Activated naive CD8-positive, alpha-beta T cell treated with anti-CD3 and anti-CD28 coated beads, Interleukin-2, amount 10 ng/mL, durations not matched to agents 7 days and 5 days (primary cell): ENCODE measurements at regions not wholly inside any gene's neighbourhood (a gene's known extent, or its start where the extent isn't known, plus 50 kb on each side); places are given as distances from the start of the nearest gene placed in this dataset.
"Not testable (repeated sequence)": the region's sequence is repeated elsewhere in the genome, so short reads cannot be mapped to it uniquely, and the experiment has no call there.

Experiments
- ATAC-seq: fragments of 150-1000 bp; cut with Tn5 transposase; one replicate; pipeline ENCODE4 v1.10.0; 2021; ENCODE audit warnings: low read depth, moderate library complexity
- POLR2A ChIA-PET: fragments of 350-600 bp; sonication (Branson Sonifier 250); formaldehyde crosslinking; loops from one replicate; lab custom pipeline; 2021; ENCODE audit warnings: antibody characterized with exemption; lab: Charles Lee
- DNase-seq: peaks from one replicate; pipeline ENCODE4 v3.0.0; 2021
- H3K27ac Mint-ChIP-seq: one replicate; pipeline ENCODE4 v1.8.0; 2022; ENCODE audit warnings: mild to moderate bottlenecking, mixed read lengths
- H3K27me3 Mint-ChIP-seq: one replicate; pipeline ENCODE4 v1.8.0; 2022; ENCODE audit warnings: mild to moderate bottlenecking, moderate library complexity, mixed read lengths
- H3K36me3 Mint-ChIP-seq: one replicate; pipeline ENCODE4 v1.8.0; 2021; ENCODE audit warnings: mild to moderate bottlenecking, mixed read lengths
- H3K4me1 Mint-ChIP-seq: one replicate; pipeline ENCODE4 v1.8.0; 2021; ENCODE audit warnings: mixed read lengths
- H3K4me3 Mint-ChIP-seq: one replicate; pipeline ENCODE4 v1.8.0; 2022; ENCODE audit warnings: mild to moderate bottlenecking, moderate library complexity, mixed read lengths
- H3K9me3 Mint-ChIP-seq: one replicate; pipeline ENCODE4 v1.8.0; 2021; ENCODE audit warnings: mixed read lengths

- Mint-ChIP-seq H3K27me3 (no peaks in the 10 kb centered on the region), H3K4me3 (no peak overlapping the region), H3K27ac (no peak overlapping the region), H3K9me3 (no peaks in the 10 kb centered on the region), H3K36me3 (no peaks in the 10 kb centered on the region), H3K4me1 (no peaks in the 10 kb centered on the region)
- POLR2A ChIA-PET = no interaction called here
- DNase-seq = no peak
- ATAC-seq = no peak
These were observed 884.2 kb downstream of the DIAPH3 start for GRCh38 chr13:59279576-59279975.

GRCh38 chr13:59280297-59280696, 883.4 kb downstream of the DIAPH3 start:
- H3K9me3 Mint-ChIP-seq = no peaks in the 10 kb centered on the region
- POLR2A ChIA-PET = no interaction called here
- no peak overlapping the region for H3K27ac Mint-ChIP-seq
- H3K4me3 Mint-ChIP-seq = no peak overlapping the region
- H3K27me3 Mint-ChIP-seq = no peaks in the 10 kb centered on the region
- no peak for ATAC-seq
- no peaks in the 10 kb centered on the region for H3K36me3 Mint-ChIP-seq
- no peak for DNase-seq
- no peaks in the 10 kb centered on the region for H3K4me1 Mint-ChIP-seq

GRCh38 chr13:59281453-59281852, 882.3 kb downstream of the DIAPH3 start:
- H3K27me3 Mint-ChIP-seq = no peaks in the 10 kb centered on the region
- no peaks in the 10 kb centered on the region for H3K36me3 Mint-ChIP-seq
- no peaks in the 10 kb centered on the region for H3K9me3 Mint-ChIP-seq
- no peak for DNase-seq
- POLR2A ChIA-PET = no interaction called here
- no peak overlapping the region for H3K27ac Mint-ChIP-seq
- ATAC-seq = no peak
- H3K4me3 Mint-ChIP-seq = no peak overlapping the region
- no peaks in the 10 kb centered on the region for H3K4me1 Mint-ChIP-seq

GRCh38 chr13:59292240-59292639, 871.5 kb downstream of the DIAPH3 start:
- H3K9me3 Mint-ChIP-seq, H3K4me1 Mint-ChIP-seq, H3K4me3 Mint-ChIP-seq, H3K36me3 Mint-ChIP-seq, H3K27ac Mint-ChIP-seq, DNase-seq, POLR2A ChIA-PET, ATAC-seq, H3K27me3 Mint-ChIP-seq: not testable (repeated sequence)

GRCh38 chr13:59299584-59299983, 864.1 kb downstream of the DIAPH3 start:
- Mint-ChIP-seq H3K27ac (no peak overlapping the region), H3K36me3 (no peaks in the 10 kb centered on the region), H3K4me1 (no peaks in the 10 kb centered on the region), H3K9me3 (peaks cover 2% of the 10 kb centered on the region), H3K27me3 (peaks cover 2% of the 10 kb centered on the region), H3K4me3 (no peak overlapping the region)
- DNase-seq (no peak), ATAC-seq (no peak)
- POLR2A ChIA-PET = no interaction called here

- no peak overlapping the region for H3K27ac Mint-ChIP-seq
- peaks cover 2% of the 10 kb centered on the region for H3K27me3 Mint-ChIP-seq
- peaks cover 1% of the 10 kb centered on the region for H3K9me3 Mint-ChIP-seq
- ATAC-seq (no peak), DNase-seq (no peak)
- POLR2A ChIA-PET = no interaction called here
- H3K4me3 Mint-ChIP-seq = no peak overlapping the region
- H3K36me3 Mint-ChIP-seq = no peaks in the 10 kb centered on the region
- H3K4me1 Mint-ChIP-seq = no peaks in the 10 kb centered on the region
These were observed 863.2 kb downstream of the DIAPH3 start for GRCh38 chr13:59300355-59301173.

GRCh38 chr13:59301174-59301567, 862.6 kb downstream of the DIAPH3 start:
- ATAC-seq = no peak
- Mint-ChIP-seq H3K4me1 (no peaks in the 10 kb centered on the region), H3K27me3 (peaks cover 2% of the 10 kb centered on the region), H3K4me3 (no peak overlapping the region), H3K36me3 (no peaks in the 10 kb centered on the region), H3K27ac (no peak overlapping the region), H3K9me3 (peaks cover 1% of the 10 kb centered on the region)
- no peak for DNase-seq
- POLR2A ChIA-PET = no interaction called here

- Mint-ChIP-seq H3K9me3 (no peaks in the 10 kb centered on the region), H3K27me3 (peaks cover 2% of the 10 kb centered on the region), H3K4me1 (no peaks in the 10 kb centered on the region), H3K36me3 (no peaks in the 10 kb centered on the region), H3K4me3 (no peak overlapping the region), H3K27ac (no peak overlapping the region)
- POLR2A ChIA-PET = no interaction called here
- ATAC-seq = no peak
- DNase-seq = no peak
These were observed 860.3 kb downstream of the DIAPH3 start for GRCh38 chr13:59303433-59303832.

- no peaks in the 10 kb centered on the region for H3K9me3 Mint-ChIP-seq
- no peak overlapping the region for H3K27ac Mint-ChIP-seq
- POLR2A ChIA-PET = no interaction called here
- ATAC-seq (no peak), DNase-seq (no peak)
- H3K4me3 Mint-ChIP-seq = no peak overlapping the region
- H3K4me1 Mint-ChIP-seq = no peaks in the 10 kb centered on the region
- H3K36me3 Mint-ChIP-seq = no peaks in the 10 kb centered on the region
- H3K27me3 Mint-ChIP-seq = no peaks in the 10 kb centered on the region
These were observed 859.1 kb downstream of the DIAPH3 start for GRCh38 chr13:59304596-59304995.

- no peaks in the 10 kb centered on the region for H3K36me3 Mint-ChIP-seq
- no peak overlapping the region for H3K27ac Mint-ChIP-seq
- ATAC-seq (no peak), DNase-seq (no peak)
- POLR2A ChIA-PET = no interaction called here
- no peaks in the 10 kb centered on the region for H3K4me1 Mint-ChIP-seq
- no peaks in the 10 kb centered on the region for H3K9me3 Mint-ChIP-seq
- H3K4me3 Mint-ChIP-seq = no peak overlapping the region
- no peaks in the 10 kb centered on the region for H3K27me3 Mint-ChIP-seq
These were observed 857.8 kb downstream of the DIAPH3 start for GRCh38 chr13:59305896-59306295.

- ATAC-seq (no peak), DNase-seq (no peak)
- Mint-ChIP-seq H3K27me3 (no peaks in the 10 kb centered on the region), H3K36me3 (no peaks in the 10 kb centered on the region), H3K4me1 (no peaks in the 10 kb centered on the region), H3K9me3 (no peaks in the 10 kb centered on the region), H3K27ac (no peak overlapping the region), H3K4me3 (no peak overlapping the region)
- POLR2A ChIA-PET = no interaction called here
These were observed 851.0 kb downstream of the DIAPH3 start for GRCh38 chr13:59312776-59313175.

GRCh38 chr13:59318320-59318930, 845.3 kb downstream of the DIAPH3 start:
- no peak for ATAC-seq
- H3K4me3 Mint-ChIP-seq = no peak overlapping the region

GRCh38 chr13:59319276-59319675, 844.5 kb downstream of the DIAPH3 start:
- POLR2A ChIA-PET = no interaction called here
- Mint-ChIP-seq H3K36me3 (no peaks in the 10 kb centered on the region), H3K27ac (no peak overlapping the region), H3K4me3 (no peak overlapping the region), H3K9me3 (no peaks in the 10 kb centered on the region), H3K27me3 (no peaks in the 10 kb centered on the region), H3K4me1 (no peaks in the 10 kb centered on the region)
- no peak for ATAC-seq
- DNase-seq = no peak

More at GRCh38 chr13:59318320-59318930, 845.3 kb downstream of the DIAPH3 start:
- DNase-seq = peak; percentile 59
- no peaks in the 10 kb centered on the region for H3K4me1 Mint-ChIP-seq
- H3K27ac Mint-ChIP-seq = no peak overlapping the region
- H3K27me3 Mint-ChIP-seq = no peaks in the 10 kb centered on the region
- POLR2A ChIA-PET = no interaction called here
- H3K9me3 Mint-ChIP-seq = no peaks in the 10 kb centered on the region
- H3K36me3 Mint-ChIP-seq = no peaks in the 10 kb centered on the region

- DNase-seq (no peak), ATAC-seq (no peak)
- H3K4me3 Mint-ChIP-seq = no peak overlapping the region
- no peaks in the 10 kb centered on the region for H3K36me3 Mint-ChIP-seq
- POLR2A ChIA-PET = no interaction called here
- no peaks in the 10 kb centered on the region for H3K27me3 Mint-ChIP-seq
- H3K27ac Mint-ChIP-seq = no peak overlapping the region
- no peaks in the 10 kb centered on the region for H3K9me3 Mint-ChIP-seq
- no peaks in the 10 kb centered on the region for H3K4me1 Mint-ChIP-seq
These were observed 843.7 kb downstream of the DIAPH3 start for GRCh38 chr13:59320021-59320420.
